K562 (cell line): ENCODE measurements at regions not wholly inside any gene's neighbourhood (a gene's known extent, or its start where the extent isn't known, plus 50 kb on each side); places are given as distances from the start of the nearest gene placed in this dataset.

Source experiments
- HDGF ChIP-seq: fragments of 450-650 bp; IDR thresholded peaks from 2 replicates; pipeline ENCODE4 v1.6.1; 2016
- IRF9 ChIP-seq: fragments of 450-650 bp; IDR thresholded peaks from 2 replicates; pipeline ENCODE4 v1.6.1; 2016; ENCODE audit warnings: missing biosample characterization, missing genetic modification characterization
- PCBP2 ChIP-seq: fragments of 200-400 bp; formaldehyde crosslinking; IDR thresholded peaks from 2 replicates; pipeline ENCODE4 v1.6.1; 2018; ENCODE audit warnings: low read length, low read depth, mild to moderate bottlenecking, moderate library complexity; ENCODE audit not compliant: poor library complexity, severe bottlenecking
- ZNF311 ChIP-seq: fragments of 250-450 bp; sonication (Bioruptor Pico); IDR thresholded peaks from 2 replicates; pipeline ENCODE4 v1.4.0; 2020; ENCODE audit warnings: mild to moderate bottlenecking, moderate library complexity
- TF ChIP-seq, protein P1 (sequence below), 3 experiments: IDR thresholded peaks in 2 of 3; conservative IDR thresholded peaks in 1 of 3; 2 replicates each; pipeline ENCODE4 v1.5.1; 2011 to 2012; ENCODE audit warnings: low read length in 3 of 3, mild to moderate bottlenecking in 3 of 3, control low read depth in 2 of 3, improper control_type of control experiment in 1 of 3, inconsistent platforms in 1 of 3, low read depth in 1 of 3, mixed read lengths in 1 of 3, moderate library complexity in 1 of 3; ENCODE audit not compliant: insufficient read depth in 2 of 3

- TF ChIP-seq IRF9 (tag) = no peak
- TF ChIP-seq, protein P1, sequence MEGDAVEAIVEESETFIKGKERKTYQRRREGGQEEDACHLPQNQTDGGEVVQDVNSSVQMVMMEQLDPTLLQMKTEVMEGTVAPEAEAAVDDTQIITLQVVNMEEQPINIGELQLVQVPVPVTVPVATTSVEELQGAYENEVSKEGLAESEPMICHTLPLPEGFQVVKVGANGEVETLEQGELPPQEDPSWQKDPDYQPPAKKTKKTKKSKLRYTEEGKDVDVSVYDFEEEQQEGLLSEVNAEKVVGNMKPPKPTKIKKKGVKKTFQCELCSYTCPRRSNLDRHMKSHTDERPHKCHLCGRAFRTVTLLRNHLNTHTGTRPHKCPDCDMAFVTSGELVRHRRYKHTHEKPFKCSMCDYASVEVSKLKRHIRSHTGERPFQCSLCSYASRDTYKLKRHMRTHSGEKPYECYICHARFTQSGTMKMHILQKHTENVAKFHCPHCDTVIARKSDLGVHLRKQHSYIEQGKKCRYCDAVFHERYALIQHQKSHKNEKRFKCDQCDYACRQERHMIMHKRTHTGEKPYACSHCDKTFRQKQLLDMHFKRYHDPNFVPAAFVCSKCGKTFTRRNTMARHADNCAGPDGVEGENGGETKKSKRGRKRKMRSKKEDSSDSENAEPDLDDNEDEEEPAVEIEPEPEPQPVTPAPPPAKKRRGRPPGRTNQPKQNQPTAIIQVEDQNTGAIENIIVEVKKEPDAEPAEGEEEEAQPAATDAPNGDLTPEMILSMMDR (IDR thresholded peaks at IDR 0.05 in 2 of 3, conservative IDR thresholded peaks at IDR 0.05 in 1 of 3; ENCODE audit: insufficient read depth in 2 of 3, low read depth in 1 of 3, low read length in 3 of 3) = no peak
- no peak for TF ChIP-seq ZNF311 (CRISPR knock-in tag)
- TF ChIP-seq HDGF = no peak
- TF ChIP-seq PCBP2 = no peak
Measured at GRCh38 chr12:16449459-16449858, 102.0 kb downstream of the MGST1 start.
